ENCODE measurements at regions not wholly inside any gene's neighbourhood (a gene's known extent, or its start where the extent isn't known, plus 50 kb on each side); places are given as distances from the start of the nearest gene placed in this dataset.

- DNase-seq (ENCODE audit: low spot score) (no peak), ATAC-seq (ENCODE audit: low read depth) (no peak)
- Histone ChIP-seq H3K36me3 (ENCODE audit: low read depth) (no peaks in the 10 kb centered on the region), H3K4me1 (ENCODE audit: insufficient read depth, poor library complexity, severe bottlenecking) (no peaks in the 10 kb centered on the region), H3K4me3 (ENCODE audit: severe bottlenecking) (no peak overlapping the region), H3K27me3 (ENCODE audit: insufficient read depth, poor library complexity, severe bottlenecking) (peaks cover 2% of the 10 kb centered on the region), H3K27ac (ENCODE audit: poor library complexity, severe bottlenecking) (no peak overlapping the region), H3K9me3 (ENCODE audit: severe bottlenecking) (no peaks in the 10 kb centered on the region)
- no peak for TF ChIP-seq CTCF (IDR thresholded peaks at IDR 0.05; ENCODE audit: poor library complexity, severe bottlenecking)
Measured at GRCh38 chr2:129469389-129469788, 510.1 kb upstream of the RAB6C start.

- Histone ChIP-seq H3K27ac (ENCODE audit: poor library complexity, severe bottlenecking) (no peak overlapping the region), H3K4me3 (ENCODE audit: severe bottlenecking) (no peak overlapping the region), H3K36me3 (ENCODE audit: low read depth) (no peaks in the 10 kb centered on the region), H3K9me3 (ENCODE audit: severe bottlenecking) (no peaks in the 10 kb centered on the region), H3K27me3 (ENCODE audit: insufficient read depth, poor library complexity, severe bottlenecking) (peaks cover 2% of the 10 kb centered on the region), H3K4me1 (ENCODE audit: insufficient read depth, poor library complexity, severe bottlenecking) (no peaks in the 10 kb centered on the region)
- ATAC-seq (ENCODE audit: low read depth) = no peak
- TF ChIP-seq CTCF (IDR thresholded peaks at IDR 0.05; ENCODE audit: poor library complexity, severe bottlenecking) = no peak
- no peak for DNase-seq (ENCODE audit: low spot score)
Measured at GRCh38 chr2:129469871-129470270, 509.6 kb upstream of the RAB6C start.

- Histone ChIP-seq H3K4me3 (ENCODE audit: severe bottlenecking) (no peak overlapping the region), H3K9me3 (ENCODE audit: severe bottlenecking) (no peaks in the 10 kb centered on the region), H3K36me3 (ENCODE audit: low read depth) (no peaks in the 10 kb centered on the region), H3K4me1 (ENCODE audit: insufficient read depth, poor library complexity, severe bottlenecking) (no peaks in the 10 kb centered on the region), H3K27ac (ENCODE audit: poor library complexity, severe bottlenecking) (no peak overlapping the region), H3K27me3 (ENCODE audit: insufficient read depth, poor library complexity, severe bottlenecking) (no peaks in the 10 kb centered on the region)
- TF ChIP-seq CTCF (IDR thresholded peaks at IDR 0.05; ENCODE audit: poor library complexity, severe bottlenecking) = no peak
- ATAC-seq (ENCODE audit: low read depth) = no peak
- no peak for DNase-seq (ENCODE audit: low spot score)
Measured at GRCh38 chr2:129478902-129479517, 500.5 kb upstream of the RAB6C start.

GRCh38 chr2:129479892-129480291 lies 499.6 kb upstream of the RAB6C start:
- H3K9me3 ChIP-seq (ENCODE audit: severe bottlenecking) = no peaks in the 10 kb centered on the region
- no peak for TF ChIP-seq CTCF (IDR thresholded peaks at IDR 0.05; ENCODE audit: poor library complexity, severe bottlenecking)
- DNase-seq (ENCODE audit: low spot score) (no peak), ATAC-seq (ENCODE audit: low read depth) (no peak)
- H3K36me3 ChIP-seq (ENCODE audit: low read depth) = no peaks in the 10 kb centered on the region
- H3K4me1 ChIP-seq (ENCODE audit: insufficient read depth, poor library complexity, severe bottlenecking) = no peaks in the 10 kb centered on the region
- no peaks in the 10 kb centered on the region for H3K27me3 ChIP-seq (ENCODE audit: insufficient read depth, poor library complexity, severe bottlenecking)
- no peak overlapping the region for H3K4me3 ChIP-seq (ENCODE audit: severe bottlenecking)
- no peak overlapping the region for H3K27ac ChIP-seq (ENCODE audit: poor library complexity, severe bottlenecking)

- H3K36me3 ChIP-seq (ENCODE audit: low read depth) = no peaks in the 10 kb centered on the region
- TF ChIP-seq CTCF (IDR thresholded peaks at IDR 0.05; ENCODE audit: poor library complexity, severe bottlenecking) = no peak
- no peaks in the 10 kb centered on the region for H3K9me3 ChIP-seq (ENCODE audit: severe bottlenecking)
- no peak for DNase-seq (ENCODE audit: low spot score)
- H3K4me1 ChIP-seq (ENCODE audit: insufficient read depth, poor library complexity, severe bottlenecking) = no peaks in the 10 kb centered on the region
- H3K4me3 ChIP-seq (ENCODE audit: severe bottlenecking) = no peak overlapping the region
- no peak for ATAC-seq (ENCODE audit: low read depth)
- H3K27me3 ChIP-seq (ENCODE audit: insufficient read depth, poor library complexity, severe bottlenecking) = no peaks in the 10 kb centered on the region
- H3K27ac ChIP-seq (ENCODE audit: poor library complexity, severe bottlenecking) = no peak overlapping the region
Measured at GRCh38 chr2:129480790-129481189, 498.7 kb upstream of the RAB6C start.
